WTC11 (cell line): ENCODE measurements at regions not wholly inside any gene's neighbourhood (a gene's known extent, or its start where the extent isn't known, plus 50 kb on each side); places are given as distances from the start of the nearest gene placed in this dataset.

Experiments
- ATAC-seq: fragments of 200-7000 bp; cut with Tn5 transposase; 2 replicates; pipeline ENCODE4 v1.10.0; 2021; ENCODE audit warnings: mild to moderate bottlenecking, moderate library complexity
- CTCF ChIA-PET: fragments of 300-600 bp; sonication (Branson Sonifier 250); formaldehyde crosslinking; loops from one replicate; lab custom pipeline; 2021; ENCODE audit warnings: antibody characterized with exemption; lab: Charles Lee
- POLR2A ChIA-PET: fragments of 350-600 bp; sonication (Branson Sonifier 250); formaldehyde crosslinking; loops from one replicate; lab custom pipeline; 2021; ENCODE audit warnings: antibody characterized with exemption; lab: Charles Lee
- DNase-seq: peaks from one replicate; pipeline ENCODE4 v3.0.0; 2021; ENCODE audit warnings: low spot score
- H3K27ac Mint-ChIP-seq: 2 replicates; pipeline ENCODE4 v1.8.0; 2021; ENCODE audit warnings: mixed read lengths
- H3K27me3 Mint-ChIP-seq: 2 replicates; pipeline ENCODE4 v1.8.0; 2021; ENCODE audit warnings: low read depth, mild to moderate bottlenecking, moderate library complexity, mixed read lengths
- H3K36me3 Mint-ChIP-seq: 2 replicates; pipeline ENCODE4 v1.8.0; 2021; ENCODE audit warnings: mixed read lengths
- H3K4me1 Mint-ChIP-seq: 2 replicates; pipeline ENCODE4 v1.8.0; 2022; ENCODE audit warnings: mixed read lengths
- H3K4me3 Mint-ChIP-seq: 2 replicates; pipeline ENCODE4 v1.8.0; 2021; ENCODE audit warnings: mild to moderate bottlenecking, moderate library complexity, mixed read lengths
- H3K9me3 Mint-ChIP-seq: 2 replicates; pipeline ENCODE4 v1.8.0; 2021; ENCODE audit warnings: mixed read lengths
- ARID4B ChIP-seq: sonication (generic); formaldehyde crosslinking; IDR thresholded peaks from 2 replicates; pipeline ENCODE4 v1.8.0; 2023; ENCODE audit warnings: missing genetic modification reagents, mild to moderate bottlenecking, borderline replicate concordance
- ATF2 ChIP-seq: sonication (generic); formaldehyde crosslinking; IDR thresholded peaks from 2 replicates; pipeline ENCODE4 v1.8.1; 2022; ENCODE audit warnings: low read depth, missing genetic modification reagents, borderline replicate concordance
- E2F5 ChIP-seq: sonication (generic); formaldehyde crosslinking; IDR thresholded peaks from 2 replicates; pipeline ENCODE4 v1.8.1; 2022; ENCODE audit warnings: mild to moderate bottlenecking, moderate library complexity, missing genetic modification reagents
- GTF2I ChIP-seq: fragments of 250-450 bp; sonication (Bioruptor Pico); conservative IDR thresholded peaks from 2 replicates; pipeline ENCODE4 v1.4.0; 2021; ENCODE audit warnings: mild to moderate bottlenecking
- JAZF1 ChIP-seq: fragments of 250-450 bp; sonication (Bioruptor Pico); IDR thresholded peaks from 2 replicates; pipeline ENCODE4 v1.9.0; 2021; ENCODE audit warnings: moderate library complexity, mild to moderate bottlenecking, inconsistent platforms
- SMAD4 ChIP-seq: sonication (generic); formaldehyde crosslinking; IDR thresholded peaks from 2 replicates; pipeline ENCODE4 v1.8.0; 2022; ENCODE audit warnings: mild to moderate bottlenecking, missing genetic modification reagents
- ZNF232 ChIP-seq: sonication (generic); formaldehyde crosslinking; IDR thresholded peaks from 2 replicates; pipeline ENCODE4 v1.8.0; 2022; ENCODE audit warnings: mild to moderate bottlenecking, missing genetic modification reagents
- ZNF317 ChIP-seq: sonication (generic); formaldehyde crosslinking; IDR thresholded peaks from 2 replicates; pipeline ENCODE4 v1.8.1; 2023; ENCODE audit warnings: low read depth, mild to moderate bottlenecking, moderate library complexity, missing genetic modification reagents, borderline replicate concordance
- ZNF425 ChIP-seq: fragments of 250-450 bp; sonication (Bioruptor Pico); conservative IDR thresholded peaks from 2 replicates; pipeline ENCODE4 v1.9.0; 2021; ENCODE audit warnings: mild to moderate bottlenecking
- TF ChIP-seq, protein P1 (sequence below): sonication (generic); formaldehyde crosslinking; IDR thresholded peaks from 2 replicates; pipeline ENCODE4 v1.8.1; 2023; ENCODE audit warnings: mild to moderate bottlenecking, moderate library complexity, missing genetic modification reagents
- TF ChIP-seq, protein P2 (sequence below): sonication (generic); formaldehyde crosslinking; IDR thresholded peaks from 2 replicates; pipeline ENCODE4 v1.8.1; 2023; ENCODE audit warnings: mild to moderate bottlenecking, missing genetic modification reagents
- TF ChIP-seq, protein P3 (sequence below): fragments of 250-450 bp; sonication (Bioruptor Pico); IDR thresholded peaks from 2 replicates; pipeline ENCODE4 v1.9.0; 2021; ENCODE audit warnings: mild to moderate bottlenecking, borderline replicate concordance
- TF ChIP-seq, protein P4 (sequence below): sonication (generic); formaldehyde crosslinking; IDR thresholded peaks from 2 replicates; pipeline ENCODE4 v1.8.0; 2022; ENCODE audit warnings: mild to moderate bottlenecking, missing genetic modification reagents
- TF ChIP-seq, protein P5 (sequence below): sonication (generic); formaldehyde crosslinking; IDR thresholded peaks from 2 replicates; pipeline ENCODE4 v1.8.1; 2022; ENCODE audit warnings: missing genetic modification reagents, borderline replicate concordance

- TF ChIP-seq ZNF425 (no peak), ATF2 (CRISPR knock-in tag) (no peak)
- TF ChIP-seq, protein P1, sequence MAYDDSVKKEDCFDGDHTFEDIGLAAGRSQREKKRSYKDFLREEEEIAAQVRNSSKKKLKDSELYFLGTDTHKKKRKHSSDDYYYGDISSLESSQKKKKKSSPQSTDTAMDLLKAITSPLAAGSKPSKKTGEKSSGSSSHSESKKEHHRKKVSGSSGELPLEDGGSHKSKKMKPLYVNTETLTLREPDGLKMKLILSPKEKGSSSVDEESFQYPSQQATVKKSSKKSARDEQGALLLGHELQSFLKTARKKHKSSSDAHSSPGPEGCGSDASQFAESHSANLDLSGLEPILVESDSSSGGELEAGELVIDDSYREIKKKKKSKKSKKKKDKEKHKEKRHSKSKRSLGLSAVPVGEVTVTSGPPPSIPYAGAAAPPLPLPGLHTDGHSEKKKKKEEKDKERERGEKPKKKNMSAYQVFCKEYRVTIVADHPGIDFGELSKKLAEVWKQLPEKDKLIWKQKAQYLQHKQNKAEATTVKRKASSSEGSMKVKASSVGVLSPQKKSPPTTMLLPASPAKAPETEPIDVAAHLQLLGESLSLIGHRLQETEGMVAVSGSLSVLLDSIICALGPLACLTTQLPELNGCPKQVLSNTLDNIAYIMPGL (CRISPR knock-in tag) = no peak
Observed at GRCh38 chr17:59503500-59503899, 61.9 kb upstream of the DHX40 start (continued).

DNA sequence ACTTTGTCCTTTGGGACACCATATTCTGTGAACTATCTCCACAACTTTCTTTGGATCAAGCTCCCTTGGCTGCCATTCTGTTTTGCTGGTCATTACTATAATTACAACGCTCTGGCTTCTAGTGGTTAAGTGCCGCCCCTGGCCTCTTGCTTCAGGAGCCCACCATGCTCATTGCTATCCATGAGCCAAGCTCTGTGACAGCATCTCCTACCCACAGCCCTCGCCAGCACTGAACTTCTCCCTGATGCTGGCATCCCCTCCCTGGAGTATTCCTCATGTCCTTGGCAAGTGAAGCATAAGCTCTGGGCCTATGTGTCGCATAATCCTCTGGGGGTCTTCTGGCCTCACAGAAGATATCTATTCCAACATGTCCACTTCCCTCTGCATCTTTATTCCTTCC is 60.6 kb upstream of the DHX40 start:
- H3K4me1 Mint-ChIP-seq = no peaks in the 10 kb centered on the region
- TF ChIP-seq GTF2I (CRISPR knock-in tag) = no peak
- no peak for TF ChIP-seq SMAD4 (CRISPR knock-in tag)
- TF ChIP-seq, protein P2, sequence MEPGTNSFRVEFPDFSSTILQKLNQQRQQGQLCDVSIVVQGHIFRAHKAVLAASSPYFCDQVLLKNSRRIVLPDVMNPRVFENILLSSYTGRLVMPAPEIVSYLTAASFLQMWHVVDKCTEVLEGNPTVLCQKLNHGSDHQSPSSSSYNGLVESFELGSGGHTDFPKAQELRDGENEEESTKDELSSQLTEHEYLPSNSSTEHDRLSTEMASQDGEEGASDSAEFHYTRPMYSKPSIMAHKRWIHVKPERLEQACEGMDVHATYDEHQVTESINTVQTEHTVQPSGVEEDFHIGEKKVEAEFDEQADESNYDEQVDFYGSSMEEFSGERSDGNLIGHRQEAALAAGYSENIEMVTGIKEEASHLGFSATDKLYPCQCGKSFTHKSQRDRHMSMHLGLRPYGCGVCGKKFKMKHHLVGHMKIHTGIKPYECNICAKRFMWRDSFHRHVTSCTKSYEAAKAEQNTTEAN (CRISPR knock-in tag) = no peak
- TF ChIP-seq, protein P3, sequence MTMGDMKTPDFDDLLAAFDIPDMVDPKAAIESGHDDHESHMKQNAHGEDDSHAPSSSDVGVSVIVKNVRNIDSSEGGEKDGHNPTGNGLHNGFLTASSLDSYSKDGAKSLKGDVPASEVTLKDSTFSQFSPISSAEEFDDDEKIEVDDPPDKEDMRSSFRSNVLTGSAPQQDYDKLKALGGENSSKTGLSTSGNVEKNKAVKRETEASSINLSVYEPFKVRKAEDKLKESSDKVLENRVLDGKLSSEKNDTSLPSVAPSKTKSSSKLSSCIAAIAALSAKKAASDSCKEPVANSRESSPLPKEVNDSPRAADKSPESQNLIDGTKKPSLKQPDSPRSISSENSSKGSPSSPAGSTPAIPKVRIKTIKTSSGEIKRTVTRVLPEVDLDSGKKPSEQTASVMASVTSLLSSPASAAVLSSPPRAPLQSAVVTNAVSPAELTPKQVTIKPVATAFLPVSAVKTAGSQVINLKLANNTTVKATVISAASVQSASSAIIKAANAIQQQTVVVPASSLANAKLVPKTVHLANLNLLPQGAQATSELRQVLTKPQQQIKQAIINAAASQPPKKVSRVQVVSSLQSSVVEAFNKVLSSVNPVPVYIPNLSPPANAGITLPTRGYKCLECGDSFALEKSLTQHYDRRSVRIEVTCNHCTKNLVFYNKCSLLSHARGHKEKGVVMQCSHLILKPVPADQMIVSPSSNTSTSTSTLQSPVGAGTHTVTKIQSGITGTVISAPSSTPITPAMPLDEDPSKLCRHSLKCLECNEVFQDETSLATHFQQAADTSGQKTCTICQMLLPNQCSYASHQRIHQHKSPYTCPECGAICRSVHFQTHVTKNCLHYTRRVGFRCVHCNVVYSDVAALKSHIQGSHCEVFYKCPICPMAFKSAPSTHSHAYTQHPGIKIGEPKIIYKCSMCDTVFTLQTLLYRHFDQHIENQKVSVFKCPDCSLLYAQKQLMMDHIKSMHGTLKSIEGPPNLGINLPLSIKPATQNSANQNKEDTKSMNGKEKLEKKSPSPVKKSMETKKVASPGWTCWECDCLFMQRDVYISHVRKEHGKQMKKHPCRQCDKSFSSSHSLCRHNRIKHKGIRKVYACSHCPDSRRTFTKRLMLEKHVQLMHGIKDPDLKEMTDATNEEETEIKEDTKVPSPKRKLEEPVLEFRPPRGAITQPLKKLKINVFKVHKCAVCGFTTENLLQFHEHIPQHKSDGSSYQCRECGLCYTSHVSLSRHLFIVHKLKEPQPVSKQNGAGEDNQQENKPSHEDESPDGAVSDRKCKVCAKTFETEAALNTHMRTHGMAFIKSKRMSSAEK (CRISPR knock-in tag) = no peak
- TF ChIP-seq, protein P4, sequence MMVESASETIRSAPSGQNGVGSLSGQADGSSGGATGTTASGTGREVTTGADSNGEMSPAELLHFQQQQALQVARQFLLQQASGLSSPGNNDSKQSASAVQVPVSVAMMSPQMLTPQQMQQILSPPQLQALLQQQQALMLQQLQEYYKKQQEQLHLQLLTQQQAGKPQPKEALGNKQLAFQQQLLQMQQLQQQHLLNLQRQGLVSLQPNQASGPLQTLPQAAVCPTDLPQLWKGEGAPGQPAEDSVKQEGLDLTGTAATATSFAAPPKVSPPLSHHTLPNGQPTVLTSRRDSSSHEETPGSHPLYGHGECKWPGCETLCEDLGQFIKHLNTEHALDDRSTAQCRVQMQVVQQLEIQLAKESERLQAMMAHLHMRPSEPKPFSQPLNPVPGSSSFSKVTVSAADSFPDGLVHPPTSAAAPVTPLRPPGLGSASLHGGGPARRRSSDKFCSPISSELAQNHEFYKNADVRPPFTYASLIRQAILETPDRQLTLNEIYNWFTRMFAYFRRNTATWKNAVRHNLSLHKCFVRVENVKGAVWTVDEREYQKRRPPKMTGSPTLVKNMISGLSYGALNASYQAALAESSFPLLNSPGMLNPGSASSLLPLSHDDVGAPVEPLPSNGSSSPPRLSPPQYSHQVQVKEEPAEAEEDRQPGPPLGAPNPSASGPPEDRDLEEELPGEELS (CRISPR knock-in tag) = no peak
- TF ChIP-seq ZNF317 = no peak
- no peak for TF ChIP-seq ARID4B (CRISPR knock-in tag)
- no peak for TF ChIP-seq JAZF1 (CRISPR knock-in tag)
- no peak for TF ChIP-seq ZNF232 (CRISPR knock-in tag)
- TF ChIP-seq E2F5 (CRISPR knock-in tag) = no peak
- TF ChIP-seq, protein P5, sequence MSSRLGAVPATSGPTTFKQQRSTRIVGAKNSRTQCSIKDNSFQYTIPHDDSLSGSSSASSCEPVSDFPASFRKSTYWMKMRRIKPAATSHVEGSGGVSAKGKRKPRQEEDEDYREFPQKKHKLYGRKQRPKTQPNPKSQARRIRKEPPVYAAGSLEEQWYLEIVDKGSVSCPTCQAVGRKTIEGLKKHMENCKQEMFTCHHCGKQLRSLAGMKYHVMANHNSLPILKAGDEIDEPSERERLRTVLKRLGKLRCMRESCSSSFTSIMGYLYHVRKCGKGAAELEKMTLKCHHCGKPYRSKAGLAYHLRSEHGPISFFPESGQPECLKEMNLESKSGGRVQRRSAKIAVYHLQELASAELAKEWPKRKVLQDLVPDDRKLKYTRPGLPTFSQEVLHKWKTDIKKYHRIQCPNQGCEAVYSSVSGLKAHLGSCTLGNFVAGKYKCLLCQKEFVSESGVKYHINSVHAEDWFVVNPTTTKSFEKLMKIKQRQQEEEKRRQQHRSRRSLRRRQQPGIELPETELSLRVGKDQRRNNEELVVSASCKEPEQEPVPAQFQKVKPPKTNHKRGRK (CRISPR knock-in tag) = no peak

More for the DNA sequence above, 60.6 kb upstream of the DHX40 start:
- Mint-ChIP-seq H3K4me3 (no peak overlapping the region), H3K27me3 (no peaks in the 10 kb centered on the region), H3K36me3 (no peaks in the 10 kb centered on the region), H3K27ac (no peak overlapping the region), H3K9me3 (no peaks in the 10 kb centered on the region)
- POLR2A ChIA-PET = no interaction called here
- CTCF ChIA-PET = no interaction called here
- no peak for DNase-seq
- ATAC-seq = no peak
